Activated gamma-delta T cell treated with anti-CD3 and anti-CD28 coated beads, Interleukin-2, amount 50 U/mL, for 16 hours (primary cell): ENCODE measurements at regions not wholly inside any gene's neighbourhood (a gene's known extent, or its start where the extent isn't known, plus 50 kb on each side); places are given as distances from the start of the nearest gene placed in this dataset.

Experiments used
- DNase-seq: peaks from one replicate; pipeline ENCODE4 v3.0.0-alpha.2; 2020; ENCODE audit warnings: low read depth

- no peak for DNase-seq
These were observed 69.8 kb upstream of the DMAC1 start for GRCh38 chr9:7869340-7869739.

GRCh38 chr9:7862170-7862569 is 62.6 kb upstream of the DMAC1 start:
- DNase-seq = no peak

DNA sequence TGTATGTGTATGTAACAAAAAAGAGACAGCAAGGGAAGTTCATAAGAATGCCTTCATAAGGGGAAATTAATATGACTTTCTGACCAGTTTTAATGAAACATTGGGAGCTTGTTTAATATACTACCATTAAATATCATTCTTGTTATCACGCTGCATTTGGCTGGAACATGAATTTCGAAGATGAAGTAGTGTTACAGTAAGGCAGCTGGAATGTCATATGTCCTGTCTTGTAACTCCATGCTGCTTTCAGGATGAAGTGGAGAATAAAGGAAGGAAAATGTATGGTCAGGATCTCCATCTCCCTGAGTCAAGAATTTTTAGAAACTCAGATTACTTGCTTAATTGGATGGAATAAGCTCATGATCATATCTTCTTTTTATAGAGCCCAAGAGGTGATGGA is 61.5 kb upstream of the DMAC1 start:
- no peak for DNase-seq

DNA sequence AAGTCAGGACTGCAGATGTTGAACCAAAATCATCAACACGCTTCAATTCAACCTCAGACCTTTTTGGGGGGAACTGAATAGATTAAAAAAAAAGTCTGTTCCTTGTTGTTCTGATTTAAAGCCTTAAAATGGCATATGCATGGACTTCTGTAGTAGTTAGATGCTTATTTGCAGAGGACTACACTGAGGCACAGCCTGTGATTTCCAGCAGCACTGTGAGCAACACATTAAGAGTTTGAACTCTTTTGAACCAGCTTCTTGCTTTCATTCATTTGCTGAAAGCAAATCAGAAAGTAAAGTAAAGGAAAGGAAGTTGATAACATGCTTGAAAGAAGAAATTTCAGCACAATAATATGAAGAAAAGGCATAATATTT is 60.7 kb upstream of the DMAC1 start:
- DNase-seq = no peak

DNA sequence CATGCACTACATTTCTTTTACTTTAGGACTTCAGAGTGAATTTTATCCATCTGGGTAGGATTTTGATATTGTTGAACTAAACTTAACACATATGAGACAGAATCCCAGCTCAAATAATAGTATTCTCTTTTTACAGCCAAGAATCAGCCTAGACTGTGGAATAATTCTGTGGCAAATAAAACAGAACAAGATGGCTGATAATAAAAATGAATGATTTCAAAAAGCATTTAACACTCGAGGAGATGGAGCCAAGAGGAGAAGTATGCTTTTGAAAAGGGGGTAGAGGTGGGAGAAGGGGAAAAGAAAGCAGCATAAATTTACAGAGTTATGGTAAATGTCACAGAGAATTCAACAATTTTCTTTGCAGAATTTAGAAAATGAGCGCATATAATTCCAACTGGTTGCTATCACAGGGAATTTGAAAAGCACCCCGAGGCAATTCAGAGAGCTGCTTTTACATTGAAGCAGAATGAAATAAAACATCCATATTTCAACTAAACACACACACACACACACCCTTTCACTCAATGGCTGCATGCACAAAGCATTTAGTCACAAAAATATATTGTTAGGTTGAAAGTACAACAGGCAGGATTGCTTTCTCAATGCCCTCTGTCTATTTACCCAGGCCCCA is 60.2 kb upstream of the DMAC1 start:
- DNase-seq = no peak

- DNase-seq = no peak
These were observed 58.6 kb upstream of the DMAC1 start for GRCh38 chr9:7858166-7858565.

DNA sequence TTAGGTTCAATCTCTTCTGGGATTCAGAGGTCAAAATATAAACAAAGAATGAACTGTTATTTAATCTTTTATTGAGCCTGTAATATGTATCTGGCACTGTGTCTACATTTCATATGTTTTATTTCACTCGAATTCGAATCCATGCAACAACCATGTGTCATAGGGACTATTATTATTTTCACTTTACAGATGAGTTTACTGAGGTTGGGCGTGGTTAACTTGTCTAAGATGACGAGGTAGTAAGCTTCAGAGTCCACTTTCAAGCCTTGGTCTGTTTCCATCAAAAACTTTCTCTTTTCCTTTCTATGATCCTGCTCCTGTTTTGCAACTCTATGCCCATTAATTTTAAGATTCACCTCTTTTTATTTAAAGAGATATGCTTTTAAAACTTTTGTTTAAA is 55.2 kb upstream of the DMAC1 start:
- DNase-seq = no peak
